Activated gamma-delta T cell treated with anti-CD3 and anti-CD28 coated beads, Interleukin-2, amount 50 U/mL, for 16 hours (primary cell): ENCODE measurements at regions not wholly inside any gene's neighbourhood (a gene's known extent, or its start where the extent isn't known, plus 50 kb on each side); places are given as distances from the start of the nearest gene placed in this dataset.

Source experiments
- DNase-seq: peaks from one replicate; pipeline ENCODE4 v3.0.0-alpha.2; 2020; ENCODE audit warnings: low read depth

GRCh38 chr14:38847161-38847560 is 255.9 kb downstream of the SEC23A start:
- no peak for DNase-seq

GRCh38 chr14:38839694-38840365 is 263.2 kb downstream of the SEC23A start:
- no peak for DNase-seq

- no peak for DNase-seq
Observed at GRCh38 chr14:38838979-38839323, 264.1 kb downstream of the SEC23A start.

GRCh38 chr14:38838049-38838978 is 264.7 kb downstream of the SEC23A start:
- no peak for DNase-seq

- no peak for DNase-seq
Observed at GRCh38 chr14:38837343-38838048, 265.5 kb downstream of the SEC23A start.

- DNase-seq, result no peak
Observed at GRCh38 chr14:38836539-38836938, 266.5 kb downstream of the SEC23A start.

- DNase-seq, result no peak
Observed at GRCh38 chr14:38835874-38836273, 267.2 kb downstream of the SEC23A start.

GRCh38 chr14:38828183-38828827 is 274.7 kb downstream of the SEC23A start:
- DNase-seq, result no peak

- DNase-seq, result no peak
Observed at GRCh38 chr14:38824706-38825105, 278.3 kb downstream of the SEC23A start.

- no peak for DNase-seq
Observed at GRCh38 chr14:38818555-38818954, 284.5 kb downstream of the SEC23A start.

- no peak for DNase-seq
Observed at GRCh38 chr14:38808734-38809455, 294.1 kb downstream of the SEC23A start.

- no peak for DNase-seq
Observed at GRCh38 chr14:38799671-38800070, 303.4 kb downstream of the SEC23A start.

- no peak for DNase-seq
Observed at GRCh38 chr14:38794677-38795076, 308.4 kb downstream of the SEC23A start.

- no peak for DNase-seq
Observed at GRCh38 chr14:38791862-38792261, 311.2 kb downstream of the SEC23A start.

GRCh38 chr14:38790916-38791315 is 312.1 kb downstream of the SEC23A start:
- no peak for DNase-seq

- DNase-seq, result no peak
Observed at GRCh38 chr14:38789805-38790204, 313.2 kb downstream of the SEC23A start.

GRCh38 chr14:38788060-38788459 is 315.0 kb downstream of the SEC23A start:
- no peak for DNase-seq

GRCh38 chr14:38786921-38787320 is 316.1 kb downstream of the SEC23A start:
- no peak for DNase-seq

- DNase-seq, result no peak
Observed at GRCh38 chr14:38777401-38777800, 325.6 kb downstream of the SEC23A start.

- DNase-seq, result no peak
Observed at GRCh38 chr14:38775986-38776385, 327.0 kb downstream of the SEC23A start.

GRCh38 chr14:38774162-38774561 is 328.9 kb downstream of the SEC23A start:
- DNase-seq, result no peak

- no peak for DNase-seq
Observed at GRCh38 chr14:38770251-38770650, 332.8 kb downstream of the SEC23A start.
